SK-N-DZ (cell line): ENCODE measurements at regions not wholly inside any gene's neighbourhood (a gene's known extent, or its start where the extent isn't known, plus 50 kb on each side); places are given as distances from the start of the nearest gene placed in this dataset.

ENCODE experiments used
- DNase-seq: peaks from one replicate; pipeline ENCODE4 v3.0.0-alpha.2; 2015; ENCODE audit warnings: low spot score

DNA sequence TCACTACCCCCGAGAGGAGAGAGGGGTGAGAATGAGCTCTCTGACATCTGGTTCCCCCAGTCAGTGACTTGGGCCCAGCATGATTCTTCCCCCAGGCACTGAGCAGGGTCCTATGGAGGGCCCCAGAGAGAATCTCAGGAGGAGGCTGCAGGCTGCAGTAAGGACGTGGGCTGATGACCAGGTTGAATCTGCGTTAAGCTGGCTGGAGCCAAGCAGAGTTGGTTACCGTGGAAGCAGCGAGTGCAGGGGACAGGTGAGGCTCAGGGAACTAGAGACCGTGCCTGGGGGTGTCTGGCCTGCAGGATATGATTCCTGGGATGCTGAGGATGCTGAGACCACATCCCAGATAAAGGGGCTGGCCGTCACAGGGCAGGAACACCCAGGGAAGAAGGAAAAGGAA lies 314.3 kb upstream of the IRX1 start:
- no peak for DNase-seq

DNA sequence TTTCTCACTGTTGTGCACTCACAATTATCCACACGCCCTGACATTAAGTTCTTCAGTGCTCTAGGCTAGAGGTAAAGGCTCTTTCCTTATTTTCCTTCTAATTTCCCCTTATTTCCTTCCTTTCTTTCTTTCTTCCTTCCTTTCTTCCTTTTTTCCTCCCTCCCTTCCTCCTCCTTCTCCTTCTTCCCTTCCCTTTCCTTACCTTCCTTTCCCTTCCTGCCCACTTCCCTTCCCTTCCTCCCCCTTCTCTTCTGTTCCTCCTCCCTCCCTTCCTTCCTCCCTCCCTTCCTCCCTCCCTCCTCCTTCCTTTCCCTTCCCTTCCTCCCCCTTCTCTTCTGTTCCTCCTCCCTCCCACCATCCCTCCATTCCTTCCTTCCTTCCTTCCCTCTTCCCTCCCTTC lies 317.0 kb upstream of the IRX1 start:
- no peak for DNase-seq

DNA sequence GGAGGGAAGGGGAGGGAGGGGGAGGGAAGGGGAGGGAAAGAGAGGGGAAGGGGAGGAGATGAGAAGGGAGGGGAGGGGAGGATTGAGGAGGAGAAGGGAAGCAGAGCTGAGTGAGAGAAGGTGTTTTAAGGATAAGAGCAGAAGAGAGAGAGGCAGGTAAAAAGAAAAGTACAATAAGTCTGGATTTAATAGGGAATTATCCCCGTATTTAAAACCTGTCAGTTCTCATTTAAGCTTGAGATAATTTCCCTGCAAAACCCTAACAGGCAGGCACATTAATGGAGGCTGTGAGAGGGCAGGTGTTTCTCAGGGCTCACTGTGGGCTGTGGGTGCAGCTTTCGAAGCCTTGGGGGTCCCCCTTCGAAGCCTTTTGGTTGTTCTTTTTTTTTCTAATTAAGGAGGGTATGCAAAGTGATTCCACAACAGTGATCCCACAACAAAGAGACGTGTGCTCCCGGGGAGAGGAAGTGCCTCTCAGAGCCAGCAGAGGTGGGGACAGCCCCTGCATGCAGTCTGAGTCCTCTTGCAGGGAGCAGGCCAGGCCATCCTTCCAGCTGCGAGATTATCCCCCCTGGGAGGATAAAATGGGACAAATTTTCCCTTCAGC lies 317.9 kb upstream of the IRX1 start:
- no peak for DNase-seq

DNA sequence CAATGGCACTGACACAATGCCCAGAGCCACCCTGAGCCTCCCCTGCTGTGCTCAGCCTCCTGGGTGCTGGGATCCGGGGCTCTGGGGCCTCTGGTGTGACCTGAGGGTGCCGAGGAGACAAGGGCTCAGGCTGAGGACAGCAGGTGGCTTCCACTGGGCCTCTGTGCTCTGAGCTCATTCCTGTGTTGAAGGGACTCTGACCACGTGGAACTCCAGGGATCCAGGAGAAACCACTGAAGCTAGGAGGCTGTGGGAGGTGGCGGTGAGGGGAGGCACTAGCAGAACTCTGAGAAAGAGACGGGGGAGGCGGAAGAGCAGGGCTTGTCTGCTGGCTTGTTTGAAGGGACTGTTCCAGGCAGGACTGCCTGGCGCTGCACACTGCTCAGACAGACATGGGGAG lies 318.7 kb upstream of the IRX1 start:
- DNase-seq = no peak

DNA sequence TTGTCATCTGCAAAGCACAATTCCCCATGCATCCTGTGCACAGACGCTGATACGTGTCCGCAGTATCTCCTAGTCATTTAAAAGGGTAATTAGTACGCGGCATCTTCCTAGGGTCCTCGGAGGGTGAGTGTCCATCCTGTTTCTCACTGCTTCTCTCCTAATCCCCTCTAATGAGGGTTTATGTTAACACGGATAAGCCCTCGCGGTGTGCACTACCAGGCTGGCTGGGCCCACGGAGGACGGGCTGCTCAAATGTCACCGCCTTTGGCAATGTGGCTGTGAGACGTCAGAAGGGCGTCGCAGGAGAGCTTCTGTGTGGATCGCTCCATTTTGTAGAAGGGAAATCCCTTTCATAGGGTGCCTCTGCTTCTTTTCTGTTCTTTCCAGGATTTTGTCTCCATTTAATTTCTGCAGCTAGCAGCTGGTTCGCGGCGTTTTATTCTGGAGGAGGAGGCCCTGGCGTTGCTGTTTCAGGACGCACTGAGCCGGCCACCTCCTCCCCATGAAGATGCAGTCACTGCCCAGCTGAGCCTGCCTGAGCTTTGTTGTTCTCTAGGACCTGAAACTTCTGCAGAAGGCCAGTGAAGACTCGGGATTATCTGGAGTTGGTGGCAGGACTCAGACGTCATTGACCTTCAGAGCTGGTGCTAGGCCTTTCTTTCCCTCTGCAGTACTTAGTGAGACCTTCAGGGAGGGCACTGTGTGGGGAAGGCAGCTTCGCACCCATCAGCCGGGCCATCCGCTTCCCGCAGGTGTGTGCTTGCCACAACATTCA lies 326.1 kb upstream of the IRX1 start:
- no peak for DNase-seq

DNA sequence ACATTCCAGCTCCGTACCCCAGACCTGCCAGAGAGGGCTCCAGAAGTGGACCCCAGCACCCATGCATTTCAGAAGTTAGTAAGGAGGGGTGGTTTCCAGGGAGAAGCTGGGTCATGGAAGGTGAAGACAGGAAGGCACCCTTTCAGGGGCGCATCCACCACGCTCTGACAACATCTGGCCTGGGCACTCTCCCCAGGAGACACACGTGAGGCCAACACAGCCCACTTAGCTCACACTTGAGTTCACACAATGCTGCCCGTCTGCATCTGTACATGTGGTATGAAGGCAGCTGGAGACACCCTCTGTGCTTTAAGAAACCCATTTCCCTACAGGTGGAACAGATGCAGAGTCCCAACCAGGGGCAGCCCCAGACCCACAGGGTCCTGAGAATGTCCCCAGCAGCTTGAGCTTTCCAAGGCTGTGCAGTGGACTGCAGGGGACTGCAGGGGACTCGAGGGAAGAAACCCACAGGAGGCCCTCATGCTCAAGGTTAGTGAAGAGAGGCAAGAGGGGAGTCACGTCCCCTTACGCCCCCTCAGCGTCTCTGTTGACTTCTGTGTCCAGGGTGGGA lies 326.8 kb upstream of the IRX1 start:
- no peak for DNase-seq

DNA sequence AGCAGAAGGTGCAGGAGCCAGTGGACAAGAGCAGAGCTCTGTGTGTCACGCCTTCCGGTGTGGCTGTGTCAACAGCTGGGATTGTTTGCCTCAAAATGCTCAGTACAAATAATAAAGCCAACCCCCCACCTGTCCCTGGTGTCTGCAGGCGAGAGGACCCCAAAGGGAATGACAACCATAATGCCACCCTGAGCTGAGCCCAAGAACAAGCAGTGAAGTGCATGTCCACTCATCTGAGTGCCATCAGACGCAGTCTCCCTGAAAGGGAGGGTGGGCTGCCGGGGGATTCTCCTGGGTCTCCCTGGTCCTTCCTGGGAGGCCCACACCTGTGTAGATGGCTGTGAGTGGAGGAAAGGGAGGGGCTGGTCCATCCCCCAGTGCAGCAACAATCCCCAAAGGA lies 328.8 kb upstream of the IRX1 start:
- no peak for DNase-seq

DNA sequence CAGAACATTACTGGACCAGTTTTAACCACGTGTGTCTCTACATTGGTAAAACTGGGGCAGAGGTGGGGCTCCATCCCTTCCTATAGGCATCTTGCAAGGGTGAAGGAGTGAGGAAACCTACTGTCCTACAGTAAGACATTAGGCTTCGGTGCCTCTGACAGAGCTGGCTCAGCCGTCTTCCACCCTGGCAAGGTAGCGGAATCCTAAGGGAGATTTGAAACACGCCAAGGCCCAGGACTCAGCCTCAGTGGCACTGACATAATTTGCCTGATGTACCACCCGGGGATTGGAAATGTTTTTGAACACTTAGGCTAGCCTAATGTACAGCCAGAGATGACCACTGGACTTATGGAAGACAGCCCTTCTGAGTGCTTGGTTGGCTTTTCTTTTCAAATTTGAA lies 329.7 kb upstream of the IRX1 start:
- DNase-seq = no peak

DNA sequence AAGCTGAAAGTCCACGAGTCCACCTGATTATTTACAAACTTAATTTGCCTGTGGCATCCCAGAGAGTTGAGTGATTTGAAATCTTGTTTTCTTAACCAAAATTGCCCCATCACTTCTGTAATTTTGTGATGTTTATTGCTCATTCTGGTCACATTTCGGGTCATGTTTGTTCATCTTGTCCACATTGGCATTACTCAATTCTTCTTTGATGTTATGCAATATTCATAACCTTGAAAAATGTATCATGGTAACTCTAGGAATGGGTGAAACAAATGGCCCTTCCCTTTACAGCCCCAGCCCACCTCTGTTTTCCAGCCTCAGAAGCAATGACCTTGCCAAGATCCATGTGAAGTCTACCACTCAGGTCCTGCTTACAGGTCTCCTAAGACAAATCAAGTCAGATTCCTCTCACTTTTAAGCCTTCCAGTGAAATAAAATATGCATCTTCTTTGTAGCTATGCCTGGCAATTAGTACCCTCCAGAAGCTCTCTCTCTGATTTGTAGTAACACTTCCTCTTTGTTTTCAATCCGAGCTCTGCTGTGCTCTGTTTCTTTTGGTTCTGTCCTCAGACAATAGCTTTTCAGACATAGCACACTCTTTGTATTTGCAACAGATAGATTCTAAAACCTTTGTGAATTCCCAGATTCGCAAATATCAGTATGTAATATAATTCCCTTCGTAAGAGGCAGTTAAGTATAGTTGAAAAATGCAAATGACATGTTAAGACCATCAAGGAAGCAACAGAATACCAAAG lies 330.3 kb upstream of the IRX1 start:
- DNase-seq = no peak

DNA sequence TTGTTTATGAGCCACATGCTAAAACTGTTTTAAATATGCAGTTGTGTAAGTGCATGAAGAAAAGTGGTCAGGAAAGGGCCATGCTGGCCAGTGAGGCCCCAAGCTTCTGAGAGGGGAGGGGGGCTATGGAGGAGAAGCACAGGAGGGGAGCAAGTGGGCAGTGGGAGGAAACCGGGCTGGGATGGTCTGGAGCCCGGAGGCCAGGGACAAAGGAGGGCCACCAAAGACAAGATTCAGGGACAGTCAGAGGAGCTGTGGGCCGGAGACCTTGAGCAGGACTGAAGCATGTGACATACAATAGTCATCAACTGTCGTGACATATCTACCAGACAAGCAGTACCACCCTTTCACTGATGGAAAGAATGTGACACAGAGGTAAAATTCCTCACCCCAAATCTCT lies 333.2 kb upstream of the IRX1 start:
- no peak for DNase-seq

DNA sequence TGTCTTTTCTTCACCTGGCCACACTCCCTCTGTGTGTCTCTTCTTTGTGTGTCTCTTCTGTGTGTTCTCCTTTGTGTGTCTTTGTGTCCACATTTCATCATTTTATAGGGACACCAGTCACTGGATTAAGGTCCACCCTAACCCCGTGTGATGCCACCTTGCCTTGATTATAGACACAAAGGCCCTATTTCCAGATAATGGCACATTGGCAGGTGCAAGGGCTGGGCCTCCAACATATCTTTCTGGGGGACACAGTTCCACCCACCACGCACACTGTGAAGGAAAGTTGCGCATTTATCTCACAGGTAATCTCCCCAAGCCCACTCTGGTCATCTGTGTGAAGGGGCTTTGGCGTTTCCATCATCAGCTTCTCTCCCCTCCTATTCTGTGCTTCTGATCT lies 334.6 kb upstream of the IRX1 start:
- no peak for DNase-seq

DNA sequence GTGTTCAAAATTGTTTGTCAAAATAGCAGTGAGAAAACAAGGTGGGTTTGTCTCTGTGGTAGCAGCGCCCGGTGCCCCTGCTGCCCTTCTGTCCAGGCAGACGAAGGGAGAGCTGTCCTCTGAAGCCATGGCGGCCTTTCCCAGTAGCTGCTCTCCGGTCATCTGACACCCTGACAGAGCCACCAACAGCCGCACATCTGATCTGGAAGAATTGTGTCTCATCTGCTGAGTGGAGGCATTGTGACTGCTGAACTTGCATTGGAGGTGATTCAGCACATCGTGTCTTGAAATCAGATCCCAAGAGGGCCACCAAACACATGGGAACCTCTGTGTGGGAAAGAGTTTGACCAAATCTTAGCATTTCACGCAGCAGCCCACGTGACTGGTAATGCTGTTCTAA lies 337.6 kb upstream of the IRX1 start:
- no peak for DNase-seq

DNA sequence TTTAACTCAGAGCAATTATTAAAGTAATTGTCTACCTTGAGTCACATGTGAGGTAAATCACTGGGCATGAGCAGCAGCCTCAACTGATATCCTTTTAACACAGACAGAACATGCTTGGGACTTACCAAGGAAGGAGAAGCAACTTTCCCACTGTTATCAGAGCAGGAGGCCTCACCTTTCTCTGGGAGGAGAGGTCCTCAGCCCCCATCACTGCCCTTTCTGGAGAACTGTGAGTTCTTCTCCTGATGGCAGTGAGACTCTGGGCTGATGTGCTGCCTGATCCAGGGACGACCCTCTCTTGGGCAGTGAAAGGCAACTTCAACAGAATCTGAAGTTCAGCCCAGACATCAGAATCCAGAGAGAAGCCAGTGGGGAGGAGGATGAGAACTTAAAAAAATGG lies 343.4 kb upstream of the IRX1 start:
- DNase-seq = no peak

DNA sequence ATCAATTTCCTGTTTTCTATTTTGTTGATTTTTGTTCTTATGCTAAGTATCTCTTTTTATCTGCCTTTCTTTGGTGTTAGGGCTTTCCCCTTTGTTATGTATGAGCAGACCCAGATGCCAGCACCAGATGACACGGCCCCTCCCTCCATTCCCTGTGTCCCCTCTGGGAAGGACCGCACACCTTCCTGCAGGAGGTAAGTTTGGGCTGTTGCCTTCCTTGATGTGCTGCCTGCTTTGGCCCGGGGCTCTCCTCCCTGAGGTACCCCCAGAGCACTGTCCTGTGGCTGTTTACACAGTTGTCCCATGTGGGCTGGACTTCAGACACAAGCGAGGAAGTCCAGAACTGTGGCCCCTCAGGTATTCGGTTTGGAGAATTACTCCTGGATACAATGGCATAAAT lies 343.8 kb upstream of the IRX1 start:
- DNase-seq = no peak

DNA sequence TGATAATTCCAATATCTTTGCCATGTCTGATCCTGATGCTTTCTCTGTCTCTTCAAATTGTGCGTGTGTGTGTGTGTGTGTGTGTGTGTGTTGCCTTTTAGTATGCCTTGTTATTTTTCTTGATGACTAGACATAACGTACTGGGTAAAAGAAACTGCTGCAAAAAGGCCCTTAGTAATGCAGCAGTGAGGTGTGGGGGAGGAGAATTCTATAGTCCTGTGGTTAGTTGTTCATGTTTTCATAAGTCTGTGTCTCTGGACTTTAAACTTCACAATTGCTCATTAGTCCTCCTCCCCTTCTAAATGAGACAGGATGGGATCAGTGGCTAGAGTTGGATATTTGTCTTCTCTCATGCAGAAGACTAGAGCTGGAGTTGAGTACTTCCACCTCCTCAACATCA lies 346.2 kb upstream of the IRX1 start:
- no peak for DNase-seq

DNA sequence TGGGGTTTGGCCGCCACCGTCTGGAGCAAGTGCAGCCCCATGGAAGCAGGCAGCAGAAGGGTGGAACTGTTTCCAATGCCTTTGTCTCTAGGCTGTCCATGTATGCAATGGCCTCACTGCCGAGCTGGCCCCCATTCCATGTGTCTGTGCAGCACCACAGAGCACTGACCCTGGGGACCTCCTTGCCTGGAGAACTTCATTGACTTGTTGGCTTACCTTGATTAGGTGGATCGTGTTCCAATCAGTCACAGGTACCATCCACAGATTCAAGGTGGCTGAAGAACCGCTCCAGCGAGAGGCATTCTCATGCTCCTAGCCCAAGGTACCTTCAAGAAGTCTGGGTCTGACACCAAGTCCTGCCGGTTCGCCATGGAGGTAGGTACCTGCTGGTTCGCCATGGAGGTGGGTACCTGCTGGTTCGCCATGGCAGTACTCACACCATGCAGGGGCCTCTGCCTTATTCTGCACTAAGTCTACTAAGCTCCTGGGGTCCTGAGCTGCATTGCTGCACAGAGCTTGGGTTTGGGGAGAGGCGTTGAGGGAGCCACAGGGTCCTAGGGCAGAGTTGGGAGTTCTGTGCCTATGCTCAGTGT lies 358.3 kb upstream of the IRX1 start:
- DNase-seq = no peak

DNA sequence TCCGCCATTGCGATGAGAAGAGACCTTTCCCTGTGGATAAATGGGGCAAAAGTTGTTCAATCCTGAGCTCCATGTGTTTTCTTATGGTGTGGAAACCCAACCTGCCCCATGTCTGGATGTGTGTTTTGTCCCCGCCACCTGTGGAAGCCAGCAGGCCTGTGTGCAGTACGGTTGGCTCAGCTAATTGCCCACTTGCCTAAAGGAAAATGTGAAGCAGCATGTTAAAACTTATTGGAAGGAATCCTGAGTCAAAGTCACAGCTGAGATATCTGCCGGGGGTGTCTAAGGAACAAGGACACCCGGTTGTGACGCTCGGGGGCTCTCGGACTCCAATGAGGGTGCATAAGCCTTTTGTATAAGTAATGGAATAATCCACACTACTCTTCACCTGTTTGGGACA lies 361.1 kb upstream of the IRX1 start:
- no peak for DNase-seq

DNA sequence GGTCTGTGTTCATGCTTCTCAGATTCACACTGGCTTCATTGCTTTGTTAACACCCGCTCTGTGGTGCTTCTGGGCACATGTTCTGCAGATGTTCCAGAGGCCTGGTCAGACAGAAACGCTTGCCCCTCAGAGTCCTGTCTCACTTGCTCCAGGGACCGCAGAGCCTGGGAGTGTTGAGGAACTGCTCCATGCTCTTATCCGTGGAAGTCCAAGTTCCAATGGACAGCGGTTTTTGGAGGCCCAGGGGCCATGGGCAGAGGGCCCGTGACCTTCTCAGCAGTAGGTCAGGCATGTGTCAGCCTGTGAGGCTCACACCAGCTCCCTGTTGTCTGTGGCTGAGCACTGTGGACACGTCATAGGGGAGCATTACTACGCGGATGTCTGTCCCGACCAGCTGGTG lies 364.7 kb upstream of the IRX1 start:
- DNase-seq = no peak

DNA sequence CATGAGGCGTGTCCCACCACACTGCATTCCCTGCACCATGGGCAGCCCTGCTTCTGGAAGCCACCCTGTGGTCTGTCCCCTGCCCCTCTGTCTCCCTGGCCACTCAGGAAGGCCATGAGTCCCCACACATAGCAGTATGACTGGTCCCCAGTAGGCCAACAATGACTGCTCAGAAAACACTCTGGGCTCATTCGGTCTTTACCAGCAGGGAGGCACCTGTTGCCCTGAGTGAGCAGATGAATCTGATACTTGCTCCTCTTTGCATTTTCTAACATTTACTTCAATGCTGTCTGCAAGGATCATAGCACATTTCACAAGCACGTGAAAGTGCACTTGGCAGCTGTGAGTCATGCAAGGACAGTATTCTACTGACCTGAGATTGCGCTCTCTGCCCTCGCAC lies 365.4 kb upstream of the IRX1 start:
- DNase-seq = no peak

DNA sequence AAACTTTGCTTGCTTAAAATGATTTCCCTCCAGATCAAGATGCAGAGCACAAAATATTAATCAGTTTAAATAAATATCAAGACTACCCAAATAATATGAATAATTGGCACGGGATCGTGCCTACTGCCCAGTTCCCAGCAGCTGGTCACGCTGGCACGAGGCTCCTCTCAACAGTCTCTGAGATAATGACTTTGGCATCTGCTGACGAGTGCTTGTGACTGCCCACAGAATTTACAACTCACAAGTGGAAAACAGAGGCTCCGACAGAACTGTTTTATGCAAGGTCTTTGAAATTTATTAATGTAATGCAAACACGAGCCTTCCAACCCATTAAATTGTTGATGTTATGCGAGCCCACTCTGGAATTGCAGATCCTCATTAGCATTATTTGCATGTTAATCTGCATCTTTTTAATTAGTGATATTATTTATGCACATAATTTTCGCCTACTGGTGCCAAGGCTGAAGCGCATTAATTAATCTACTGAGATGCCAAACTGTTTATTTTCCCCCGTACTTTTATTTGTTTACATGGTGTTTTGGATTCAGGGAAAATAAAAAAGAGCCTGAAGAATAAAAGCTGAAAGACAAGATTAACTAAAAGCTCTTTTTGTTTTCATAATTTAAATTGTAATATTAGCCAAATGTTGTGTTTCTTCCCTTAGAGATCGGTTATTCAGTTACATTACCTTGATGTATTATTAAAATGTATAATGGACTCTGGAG lies 369.3 kb upstream of the IRX1 start:
- DNase-seq = no peak

DNA sequence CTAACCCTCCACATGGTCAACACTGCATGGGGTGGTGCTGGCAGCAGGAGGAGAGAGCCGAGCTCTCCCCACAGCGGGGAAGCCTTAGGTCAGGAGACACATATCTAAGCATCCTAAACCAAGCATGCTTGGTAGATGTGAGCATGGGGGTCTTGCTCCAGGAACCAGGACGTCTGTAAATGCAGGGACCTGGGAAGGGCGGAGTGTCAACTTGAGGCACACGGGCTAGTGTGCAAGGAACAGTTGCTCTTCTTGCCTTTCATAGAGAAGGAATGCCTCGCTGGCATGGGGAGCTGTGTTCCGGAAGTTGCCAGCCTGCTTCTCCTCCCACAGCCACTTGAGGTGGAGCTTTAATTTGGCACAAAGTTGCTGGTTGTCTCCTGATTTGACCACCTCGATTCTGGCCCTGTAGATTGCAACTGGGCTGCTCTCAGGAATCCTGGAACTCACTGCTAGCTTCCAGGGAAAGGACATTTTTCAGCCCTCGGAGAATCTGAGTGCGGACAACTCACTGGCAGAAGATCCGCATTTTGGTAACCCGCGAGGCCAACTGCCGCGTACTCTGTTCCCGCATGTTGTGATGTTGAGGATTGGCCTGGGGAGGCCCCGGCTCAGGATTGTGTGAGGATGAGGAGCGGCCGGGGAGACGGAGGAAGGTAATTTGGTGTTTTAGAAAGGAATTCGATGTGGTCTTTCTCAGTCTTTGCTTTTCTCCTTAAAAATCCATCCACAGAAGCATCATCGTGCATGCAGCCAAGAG lies 370.3 kb upstream of the IRX1 start:
- no peak for DNase-seq
